HL-60 (cell line): ENCODE measurements at regions not wholly inside any gene's neighbourhood (a gene's known extent, or its start where the extent isn't known, plus 50 kb on each side); places are given as distances from the start of the nearest gene placed in this dataset.
A peak's percentile ranks its signal among the peaks of the same experiment; 100 is the strongest.

Source experiments
- DNase-seq, 2 experiments: peaks; one replicate each; pipeline ENCODE4 v3.0.0-alpha.2; 2010 to 2020; ENCODE audit warnings: low read depth in 1 of 2, low spot score in 1 of 2
- H3K27ac ChIP-seq: fragments of 250-450 bp; sonication (Bioruptor Pico); replicated peaks from 2 replicates; pipeline ENCODE4 v1.5.1; 2020; ENCODE audit warnings: mild to moderate bottlenecking, moderate library complexity
- H3K27me3 ChIP-seq: fragments of 250-450 bp; sonication (Bioruptor Pico); 2 replicates; pipeline ENCODE4 v1.5.1; 2021; ENCODE audit warnings: mild to moderate bottlenecking, moderate library complexity; ENCODE audit not compliant: insufficient read depth, poor library complexity, severe bottlenecking
- H3K4me3 ChIP-seq: replicated peaks from 2 replicates; pipeline ENCODE4 v1.5.1; 2011; ENCODE audit warnings: mild to moderate bottlenecking, control low read depth, low read length; ENCODE audit not compliant: insufficient read depth
- GABPA ChIP-seq: IDR thresholded peaks from 2 replicates; pipeline ENCODE4 v1.6.1; 2012; ENCODE audit warnings: low read depth
- POLR2AphosphoS5 ChIP-seq: IDR thresholded peaks from 2 replicates; pipeline ENCODE4 v1.6.1; 2012; ENCODE audit warnings: low read depth
- SPI1 ChIP-seq: IDR thresholded peaks from 2 replicates; pipeline ENCODE4 v1.6.1; 2012; ENCODE audit warnings: low read depth, mild to moderate bottlenecking, borderline replicate concordance
- TF ChIP-seq, protein P1 (sequence below): IDR thresholded peaks from one replicate; pipeline ENCODE4 v1.5.1; 2011; ENCODE audit warnings: low read length, control low read depth, inconsistent platforms; ENCODE audit not compliant: insufficient read depth
- TF ChIP-seq, protein P2 (sequence below): IDR thresholded peaks from 2 replicates; pipeline ENCODE4 v1.6.1; 2012; ENCODE audit warnings: low read depth; ENCODE audit not compliant: insufficient replicate concordance

DNA sequence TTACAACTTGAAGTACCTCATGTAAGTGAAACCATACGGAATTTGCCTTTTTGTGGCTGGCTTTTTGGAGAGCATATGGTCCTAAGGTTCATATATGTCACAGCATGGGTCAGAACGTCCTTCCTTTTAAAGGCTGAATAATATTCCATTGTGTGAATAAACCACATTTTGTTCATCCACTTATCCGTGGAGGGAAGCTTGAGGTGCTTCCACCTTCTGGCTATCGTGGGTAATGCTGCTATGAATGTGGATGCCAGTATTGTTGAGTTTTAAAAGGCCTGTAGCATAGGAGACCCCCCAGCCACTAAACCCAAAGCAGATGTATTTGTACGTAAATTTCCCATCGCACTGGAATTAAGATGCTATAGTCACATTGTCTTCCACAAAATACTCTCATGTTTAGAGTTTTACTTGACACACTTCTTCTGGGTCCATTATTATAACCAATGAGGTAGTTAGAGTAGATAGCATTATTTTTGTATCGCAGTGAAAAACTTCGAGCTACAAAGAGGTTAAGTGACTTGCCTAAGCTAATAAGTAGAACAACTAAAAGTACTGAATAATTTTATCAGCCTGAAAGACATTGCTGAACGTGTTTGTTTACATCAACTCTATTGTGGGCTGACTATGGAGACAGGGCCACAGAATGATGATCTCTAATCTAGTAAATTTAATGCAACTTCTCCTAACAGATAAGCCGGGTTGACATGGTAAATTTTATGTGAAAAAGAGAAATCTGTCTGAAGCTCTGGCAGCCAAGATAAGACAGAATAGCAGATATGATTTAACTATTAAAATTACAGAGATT lies 183.0 kb upstream of the CTBP2 start:
- no peak for TF ChIP-seq SPI1
- TF ChIP-seq, protein P1, sequence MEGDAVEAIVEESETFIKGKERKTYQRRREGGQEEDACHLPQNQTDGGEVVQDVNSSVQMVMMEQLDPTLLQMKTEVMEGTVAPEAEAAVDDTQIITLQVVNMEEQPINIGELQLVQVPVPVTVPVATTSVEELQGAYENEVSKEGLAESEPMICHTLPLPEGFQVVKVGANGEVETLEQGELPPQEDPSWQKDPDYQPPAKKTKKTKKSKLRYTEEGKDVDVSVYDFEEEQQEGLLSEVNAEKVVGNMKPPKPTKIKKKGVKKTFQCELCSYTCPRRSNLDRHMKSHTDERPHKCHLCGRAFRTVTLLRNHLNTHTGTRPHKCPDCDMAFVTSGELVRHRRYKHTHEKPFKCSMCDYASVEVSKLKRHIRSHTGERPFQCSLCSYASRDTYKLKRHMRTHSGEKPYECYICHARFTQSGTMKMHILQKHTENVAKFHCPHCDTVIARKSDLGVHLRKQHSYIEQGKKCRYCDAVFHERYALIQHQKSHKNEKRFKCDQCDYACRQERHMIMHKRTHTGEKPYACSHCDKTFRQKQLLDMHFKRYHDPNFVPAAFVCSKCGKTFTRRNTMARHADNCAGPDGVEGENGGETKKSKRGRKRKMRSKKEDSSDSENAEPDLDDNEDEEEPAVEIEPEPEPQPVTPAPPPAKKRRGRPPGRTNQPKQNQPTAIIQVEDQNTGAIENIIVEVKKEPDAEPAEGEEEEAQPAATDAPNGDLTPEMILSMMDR = peak; percentile 50
- DNase-seq = peak in 1 of 2 experiments; percentile 8
- no peak overlapping the region for H3K4me3 ChIP-seq
- H3K27me3 ChIP-seq = no peaks in the 10 kb centered on the region
- H3K27ac ChIP-seq = no peak overlapping the region

DNA sequence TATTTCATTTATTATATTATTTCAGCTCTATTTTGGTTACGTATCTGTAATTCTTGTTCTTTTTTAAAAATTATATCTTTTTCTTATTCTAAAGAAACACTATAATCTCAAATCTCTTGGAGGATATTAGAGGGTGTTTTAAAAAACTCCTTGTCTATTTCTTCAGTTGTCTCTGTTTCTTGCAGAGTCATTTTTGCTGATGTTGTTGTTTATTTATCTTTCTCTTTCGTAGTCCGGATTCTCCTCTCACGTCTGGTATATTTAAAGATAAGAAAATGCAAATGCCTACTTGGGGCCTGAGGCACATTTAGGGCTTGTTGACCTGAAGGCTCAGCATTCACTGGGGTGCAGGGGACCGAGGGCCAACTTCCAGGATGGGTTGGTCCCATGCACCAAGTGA lies 181.2 kb upstream of the CTBP2 start:
- no peak overlapping the region for H3K27ac ChIP-seq
- no peak for DNase-seq
- TF ChIP-seq SPI1 (no peak), GABPA (no peak), POLR2AphosphoS5 (no peak)
- TF ChIP-seq, protein P1 = no peak
- TF ChIP-seq, protein P2, sequence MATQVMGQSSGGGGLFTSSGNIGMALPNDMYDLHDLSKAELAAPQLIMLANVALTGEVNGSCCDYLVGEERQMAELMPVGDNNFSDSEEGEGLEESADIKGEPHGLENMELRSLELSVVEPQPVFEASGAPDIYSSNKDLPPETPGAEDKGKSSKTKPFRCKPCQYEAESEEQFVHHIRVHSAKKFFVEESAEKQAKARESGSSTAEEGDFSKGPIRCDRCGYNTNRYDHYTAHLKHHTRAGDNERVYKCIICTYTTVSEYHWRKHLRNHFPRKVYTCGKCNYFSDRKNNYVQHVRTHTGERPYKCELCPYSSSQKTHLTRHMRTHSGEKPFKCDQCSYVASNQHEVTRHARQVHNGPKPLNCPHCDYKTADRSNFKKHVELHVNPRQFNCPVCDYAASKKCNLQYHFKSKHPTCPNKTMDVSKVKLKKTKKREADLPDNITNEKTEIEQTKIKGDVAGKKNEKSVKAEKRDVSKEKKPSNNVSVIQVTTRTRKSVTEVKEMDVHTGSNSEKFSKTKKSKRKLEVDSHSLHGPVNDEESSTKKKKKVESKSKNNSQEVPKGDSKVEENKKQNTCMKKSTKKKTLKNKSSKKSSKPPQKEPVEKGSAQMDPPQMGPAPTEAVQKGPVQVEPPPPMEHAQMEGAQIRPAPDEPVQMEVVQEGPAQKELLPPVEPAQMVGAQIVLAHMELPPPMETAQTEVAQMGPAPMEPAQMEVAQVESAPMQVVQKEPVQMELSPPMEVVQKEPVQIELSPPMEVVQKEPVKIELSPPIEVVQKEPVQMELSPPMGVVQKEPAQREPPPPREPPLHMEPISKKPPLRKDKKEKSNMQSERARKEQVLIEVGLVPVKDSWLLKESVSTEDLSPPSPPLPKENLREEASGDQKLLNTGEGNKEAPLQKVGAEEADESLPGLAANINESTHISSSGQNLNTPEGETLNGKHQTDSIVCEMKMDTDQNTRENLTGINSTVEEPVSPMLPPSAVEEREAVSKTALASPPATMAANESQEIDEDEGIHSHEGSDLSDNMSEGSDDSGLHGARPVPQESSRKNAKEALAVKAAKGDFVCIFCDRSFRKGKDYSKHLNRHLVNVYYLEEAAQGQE = no peak
- H3K27me3 ChIP-seq = no peaks in the 10 kb centered on the region
- H3K4me3 ChIP-seq = no peak overlapping the region

DNA sequence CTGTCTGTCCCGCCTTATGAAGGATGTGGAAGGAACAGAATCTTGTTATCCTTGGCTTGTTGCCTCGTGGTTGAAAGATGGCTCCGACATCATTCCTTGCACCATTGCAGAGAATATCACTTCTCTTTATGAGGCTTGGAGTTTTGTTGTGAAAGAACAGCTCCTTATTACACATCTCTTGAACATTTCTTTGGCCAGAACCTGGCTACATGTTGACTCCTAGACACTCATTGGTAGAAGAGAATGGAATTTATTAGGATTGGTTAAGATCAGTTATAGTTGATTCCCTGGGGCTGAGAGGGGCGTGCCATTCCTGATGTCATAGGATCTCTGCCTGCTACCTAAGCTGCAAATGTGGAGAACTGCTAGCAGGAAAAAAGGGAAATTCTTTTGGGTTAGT lies 180.5 kb upstream of the CTBP2 start:
- no peak for DNase-seq
- Histone ChIP-seq H3K27me3 (no peaks in the 10 kb centered on the region), H3K4me3 (no peak overlapping the region), H3K27ac (no peak overlapping the region)
- TF ChIP-seq, protein P2 = no peak
- TF ChIP-seq SPI1 = no peak
- no peak for TF ChIP-seq POLR2AphosphoS5
- TF ChIP-seq GABPA = no peak
- TF ChIP-seq, protein P1 = no peak

DNA sequence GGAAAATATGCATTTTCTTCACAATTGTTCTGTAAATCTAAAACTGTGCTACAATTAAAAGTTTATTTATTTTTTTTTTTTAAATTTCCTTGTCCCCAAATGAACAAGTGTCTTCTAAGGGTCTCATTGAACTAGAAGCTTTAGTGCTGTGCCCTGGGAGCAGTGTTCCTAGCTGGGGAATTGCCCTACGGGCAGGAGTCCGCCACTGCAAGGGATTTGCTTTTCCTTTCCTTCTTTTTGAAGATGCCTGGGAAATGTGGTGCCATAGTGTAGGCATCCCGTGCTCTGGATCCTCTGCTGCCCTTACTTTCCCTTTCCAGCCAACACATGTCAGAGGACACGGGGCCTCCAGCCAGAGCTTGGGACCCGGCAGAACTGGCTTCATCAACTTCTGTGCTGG lies 177.1 kb upstream of the CTBP2 start:
- no peak overlapping the region for H3K27ac ChIP-seq
- H3K4me3 ChIP-seq = no peak overlapping the region
- TF ChIP-seq, protein P1 = no peak
- TF ChIP-seq GABPA (no peak), POLR2AphosphoS5 (no peak)
- DNase-seq = no peak
- H3K27me3 ChIP-seq = peaks cover 2% of the 10 kb centered on the region
